Stomach (tissue), 8 donors: ENCODE measurements at regions not wholly inside any gene's neighbourhood (a gene's known extent, or its start where the extent isn't known, plus 50 kb on each side); places are given as distances from the start of the nearest gene placed in this dataset.

Source experiments
- DNase-seq, 2 donors: peaks; one replicate each; pipeline versions ENCODE4 v3.0.0 to v3.0.0-alpha.2; 2013 to 2019
- H3K27ac ChIP-seq, 5 donors: fragments of 200-600 bp in 4 of 5; sonication (generic) in 4 of 5; one replicate each; pipeline ENCODE4 v1.5.1; 2013 to 2019; ENCODE audit warnings: mild to moderate bottlenecking in 1 of 5, moderate library complexity in 1 of 5
- H3K27me3 ChIP-seq, 3 donors: fragments of 200-600 bp; sonication (generic); one replicate each; pipeline ENCODE4 v1.5.1; 2017 to 2019; ENCODE audit warnings: mixed run types in 1 of 3
- H3K36me3 ChIP-seq, 4 donors: fragments of 200-600 bp; sonication (generic); 1 replicate in 3 of 4; 2 replicates in 1 of 4; pipeline ENCODE4 v1.5.1; 2016 to 2019
- H3K4me1 ChIP-seq, 4 donors: fragments of 200-600 bp; sonication (generic); one replicate each; pipeline ENCODE4 v1.5.1; 2016 to 2019
- H3K4me3 ChIP-seq, 4 donors: fragments of 200-600 bp; sonication (generic) in 3 of 4; one replicate each; pipeline ENCODE4 v1.5.1; 2016 to 2019; ENCODE audit warnings: mild to moderate bottlenecking in 1 of 4
- H3K9me3 ChIP-seq, 4 donors: fragments of 200-600 bp; sonication (generic); one replicate each; pipeline ENCODE4 v1.5.1; 2016 to 2019
- EP300 ChIP-seq: sonication (generic); formaldehyde crosslinking; IDR thresholded peaks from one replicate; pipeline ENCODE4 v1.6.1; 2017; ENCODE audit warnings: antibody characterized with exemption
- POLR2A ChIP-seq, 4 donors: fragments of 450-650 bp; IDR thresholded peaks; one replicate each; pipeline ENCODE4 v1.6.1; 2016; ENCODE audit warnings: antibody characterized with exemption in 4 of 4, control low read depth in 2 of 4, mild to moderate bottlenecking in 1 of 4, moderate library complexity in 1 of 4
- POLR2AphosphoS5 ChIP-seq, 3 donors: sonication (generic); formaldehyde crosslinking; IDR thresholded peaks; one replicate each; pipeline ENCODE4 v1.6.1; 2016; ENCODE audit warnings: antibody characterized with exemption in 3 of 3
- WGBS, 5 donors: extraction: QIAGEN DNeasy Blood & Tissue Kit in 3 of 5; methylation state at CpG; one replicate each; pipeline versions ENCODE4 v1.1.5 to v1.1.7; 2013 to 2018; 5-methylcytosine and 5-hydroxymethylcytosine counted together
- intact Hi-C: fragments of 100-400 bp; cut with DNase I; formaldehyde crosslinking; loops from one replicate; pipeline ENCODE4 v1.15.1; 2023; ENCODE audit warnings: low total_unique reads
- TF ChIP-seq, protein P1 (sequence below), 7 experiments: fragments of 450-650 bp in 4 of 7; fragments of 200-600 bp in 3 of 7; sonication (generic) in 3 of 7; IDR thresholded peaks; one replicate each; pipeline ENCODE4 v1.5.1; 2016 to 2019; ENCODE audit warnings: antibody characterized with exemption in 7 of 7, control low read depth in 2 of 7, mild to moderate bottlenecking in 1 of 7
- donor health status: healthy with polysubstance abuse.
- donor health status: Bipolar disorder and iron deficiency.
- donor health status: healthy.

DNA sequence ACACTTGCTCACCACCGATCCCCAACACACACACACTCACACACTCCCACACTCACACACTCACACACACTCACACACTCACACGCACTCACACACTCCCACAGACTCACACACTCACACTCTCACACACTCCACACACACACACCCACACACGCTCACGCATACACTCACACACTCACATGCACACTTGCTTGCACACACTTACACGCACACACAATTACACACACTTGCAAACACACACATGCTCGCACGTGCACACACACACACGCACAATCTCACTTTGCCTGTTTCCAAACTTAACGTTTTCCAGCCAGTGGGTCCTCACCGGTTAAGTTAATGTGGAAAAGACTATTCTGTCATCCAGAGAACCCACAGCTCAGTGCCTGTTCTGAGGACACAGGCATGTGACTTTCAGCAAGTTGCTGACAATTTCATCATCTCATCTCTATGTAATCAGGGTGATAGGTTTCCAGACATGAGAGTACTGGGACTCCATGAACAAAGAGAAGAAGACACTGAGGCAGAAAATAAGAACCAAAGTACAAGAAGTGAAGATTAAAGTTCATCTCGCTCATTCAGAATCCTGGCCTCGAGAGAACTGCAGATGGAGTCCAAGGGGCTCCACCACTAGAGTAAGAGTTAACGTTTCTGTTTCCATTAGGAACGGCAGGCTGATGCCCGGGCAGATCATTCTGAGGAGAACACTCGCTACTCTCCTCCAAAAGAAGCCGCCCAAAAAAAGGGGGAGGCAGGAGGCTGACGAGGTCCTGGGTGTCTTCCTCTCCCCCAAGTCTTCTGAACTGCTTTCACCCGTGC is 153.2 kb upstream of the FRG1 start:
- Histone ChIP-seq H3K4me1 (peaks cover 0 to under 1% (median 0%) of the 10 kb centered on the region in 4 donors), H3K9me3 (peaks cover 0 to 7% (median 3%) of the 10 kb centered on the region in 4 donors), H3K27ac (no peak overlapping the region), H3K27me3 (no peaks in the 10 kb centered on the region), H3K4me3 (no peak overlapping the region), H3K36me3 (no peaks in the 10 kb centered on the region)
- intact Hi-C loops = no loop called here
- no peak for TF ChIP-seq EP300
- no peak for TF ChIP-seq POLR2A (IDR thresholded peaks at IDR 0.05)
- TF ChIP-seq POLR2AphosphoS5 (IDR thresholded peaks at IDR 0.05) = no peak
- TF ChIP-seq, protein P1, sequence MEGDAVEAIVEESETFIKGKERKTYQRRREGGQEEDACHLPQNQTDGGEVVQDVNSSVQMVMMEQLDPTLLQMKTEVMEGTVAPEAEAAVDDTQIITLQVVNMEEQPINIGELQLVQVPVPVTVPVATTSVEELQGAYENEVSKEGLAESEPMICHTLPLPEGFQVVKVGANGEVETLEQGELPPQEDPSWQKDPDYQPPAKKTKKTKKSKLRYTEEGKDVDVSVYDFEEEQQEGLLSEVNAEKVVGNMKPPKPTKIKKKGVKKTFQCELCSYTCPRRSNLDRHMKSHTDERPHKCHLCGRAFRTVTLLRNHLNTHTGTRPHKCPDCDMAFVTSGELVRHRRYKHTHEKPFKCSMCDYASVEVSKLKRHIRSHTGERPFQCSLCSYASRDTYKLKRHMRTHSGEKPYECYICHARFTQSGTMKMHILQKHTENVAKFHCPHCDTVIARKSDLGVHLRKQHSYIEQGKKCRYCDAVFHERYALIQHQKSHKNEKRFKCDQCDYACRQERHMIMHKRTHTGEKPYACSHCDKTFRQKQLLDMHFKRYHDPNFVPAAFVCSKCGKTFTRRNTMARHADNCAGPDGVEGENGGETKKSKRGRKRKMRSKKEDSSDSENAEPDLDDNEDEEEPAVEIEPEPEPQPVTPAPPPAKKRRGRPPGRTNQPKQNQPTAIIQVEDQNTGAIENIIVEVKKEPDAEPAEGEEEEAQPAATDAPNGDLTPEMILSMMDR (IDR thresholded peaks at IDR 0.05) = no peak
- DNase-seq = no peak
- 79 to 84% (median 83%) methylated on average over 18 to 19 of the region's 19 CpGs for WGBS, 5 donors

DNA sequence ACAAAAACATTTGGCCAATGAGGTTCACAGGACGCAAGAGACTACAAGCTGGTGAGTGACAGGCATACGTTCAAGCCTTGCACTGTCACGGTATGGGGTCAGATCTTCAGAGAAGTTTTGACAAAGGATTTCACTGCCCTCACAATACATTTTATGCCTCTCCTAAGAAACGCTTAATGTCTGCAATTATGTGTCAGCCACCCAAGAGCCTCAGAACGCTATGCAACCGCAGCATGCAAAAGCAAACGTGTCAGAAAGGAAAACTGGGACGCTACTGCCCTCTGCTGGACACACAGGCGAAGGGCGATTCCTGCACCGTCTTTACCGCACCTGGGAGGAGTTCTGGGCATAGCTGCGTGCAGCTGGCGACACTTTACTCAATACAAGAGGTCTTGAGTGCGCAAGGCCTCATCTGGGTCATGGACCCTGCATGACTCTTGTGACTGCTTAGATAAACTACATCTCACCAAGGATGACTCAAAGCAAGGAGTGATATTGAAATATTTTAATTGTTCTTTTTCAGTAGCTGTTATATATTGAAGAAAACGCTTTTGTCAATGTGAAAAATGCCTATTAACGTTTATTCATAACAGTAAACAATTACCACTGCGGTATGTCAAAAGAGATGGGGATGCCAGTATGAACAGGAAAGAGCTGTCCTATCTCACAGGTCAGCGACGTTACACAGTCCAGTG is 147.6 kb upstream of the FRG1 start:
- Histone ChIP-seq H3K27me3 (no peaks in the 10 kb centered on the region), H3K9me3 (no peaks in the 10 kb centered on the region), H3K27ac (no peak overlapping the region), H3K4me3 (peak overlapping the region in 1 of 4 donors; percentile 11), H3K36me3 (no peaks in the 10 kb centered on the region), H3K4me1 (peaks cover 0 to 11% (median 6%) of the 10 kb centered on the region in 4 donors)
- WGBS, 5 donors = 21 to 23% (median 23%) methylated on average over 20 of the region's 20 CpGs
- intact Hi-C loops = no loop called here
- TF ChIP-seq POLR2AphosphoS5 (IDR thresholded peaks at IDR 0.05) = no peak
- TF ChIP-seq, protein P1 (IDR thresholded peaks at IDR 0.05) = peak in 5 of 7 experiments; percentile 57 to 86 (median 82)
- peak; percentile 72 to 91 for DNase-seq

DNA sequence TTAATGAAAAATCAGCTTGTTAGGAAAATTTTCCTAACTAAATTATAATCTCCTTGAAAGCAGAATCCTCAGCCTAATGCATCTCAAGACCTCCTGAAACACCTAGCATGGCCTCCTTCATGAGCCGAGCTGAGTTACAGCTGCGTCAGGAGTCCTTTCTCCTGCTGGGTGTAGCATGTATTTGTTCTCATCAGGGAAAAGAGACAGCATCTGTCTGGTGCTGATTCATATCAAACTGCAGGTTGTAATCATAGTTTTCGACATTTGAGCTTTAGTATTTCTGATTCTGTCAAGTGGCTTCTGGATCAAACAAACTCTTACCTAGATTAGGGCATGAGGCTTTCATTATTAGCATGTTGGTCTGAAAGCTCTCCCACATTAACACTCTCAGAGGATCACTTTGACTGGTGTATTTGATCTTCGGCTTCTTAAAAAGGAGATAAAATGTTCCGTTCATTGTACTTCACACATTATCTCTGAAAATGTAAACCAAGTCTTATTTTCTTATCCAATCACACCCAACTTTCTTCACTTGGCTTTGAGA is 140.1 kb upstream of the FRG1 start:
- H3K27ac ChIP-seq = no peak overlapping the region
- H3K36me3 ChIP-seq = no peaks in the 10 kb centered on the region
- no peak overlapping the region for H3K4me3 ChIP-seq
- TF ChIP-seq EP300 (no peak), POLR2A (IDR thresholded peaks at IDR 0.05) (no peak), POLR2AphosphoS5 (IDR thresholded peaks at IDR 0.05) (no peak)
- TF ChIP-seq, protein P1 (IDR thresholded peaks at IDR 0.05) = no peak
- H3K4me1 ChIP-seq = no peaks in the 10 kb centered on the region
- WGBS, 5 donors = 34 to 60% (median 55%) methylated on average over 5 of the region's 5 CpGs
- no peaks in the 10 kb centered on the region for H3K27me3 ChIP-seq
- no peaks in the 10 kb centered on the region for H3K9me3 ChIP-seq
- no peak for DNase-seq
- intact Hi-C loops = no loop called here

DNA sequence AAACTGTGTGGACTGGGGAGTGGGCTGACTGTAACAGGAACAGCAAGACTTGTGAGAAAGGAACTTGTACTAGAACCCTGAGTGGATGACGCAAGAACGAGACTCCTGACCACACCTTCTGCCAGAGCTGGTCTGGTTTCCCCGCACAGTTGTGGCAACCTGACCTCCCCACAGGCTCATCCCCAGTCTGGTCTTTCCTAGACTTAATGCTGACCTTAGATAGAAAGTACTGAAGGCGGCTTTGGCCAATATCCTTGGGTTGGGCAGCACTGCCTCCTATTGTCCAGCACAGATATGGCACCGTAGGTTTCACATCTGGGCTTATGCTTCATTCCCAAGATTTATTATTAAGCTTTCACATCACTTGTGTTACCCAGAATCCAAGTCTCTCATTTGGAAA is 137.8 kb upstream of the FRG1 start:
- intact Hi-C loops = no loop called here
- Histone ChIP-seq H3K4me1 (no peaks in the 10 kb centered on the region), H3K36me3 (no peaks in the 10 kb centered on the region), H3K4me3 (no peak overlapping the region), H3K27me3 (no peaks in the 10 kb centered on the region), H3K9me3 (peaks cover 0 to 20% (median 11%) of the 10 kb centered on the region in 4 donors), H3K27ac (no peak overlapping the region)
- TF ChIP-seq EP300 (no peak), POLR2A (IDR thresholded peaks at IDR 0.05) (no peak), POLR2AphosphoS5 (IDR thresholded peaks at IDR 0.05) (no peak)
- TF ChIP-seq, protein P1 (IDR thresholded peaks at IDR 0.05) = no peak
- WGBS, 5 donors = 77 to 90% (median 82%) methylated on average over 5 of the region's 5 CpGs
- DNase-seq = no peak
